Stimulated activated CD8-positive, alpha-beta memory T cell treated with anti-CD3 and anti-CD28 coated beads, Interleukin-4, amount 100 ng/mL, for 4 hours (primary cell): ENCODE measurements at regions not wholly inside any gene's neighbourhood (a gene's known extent, or its start where the extent isn't known, plus 50 kb on each side); places are given as distances from the start of the nearest gene placed in this dataset.

Experiments
- DNase-seq, 2 donors: peaks; one replicate each; pipeline ENCODE4 v3.0.0-alpha.2; 2020; ENCODE audit warnings: low read depth in 2 of 2, low spot score in 1 of 2

- DNase-seq: no peak
Observed at GRCh38 chr17:73723317-73723716, 79.1 kb upstream of the SDK2 start.

DNA sequence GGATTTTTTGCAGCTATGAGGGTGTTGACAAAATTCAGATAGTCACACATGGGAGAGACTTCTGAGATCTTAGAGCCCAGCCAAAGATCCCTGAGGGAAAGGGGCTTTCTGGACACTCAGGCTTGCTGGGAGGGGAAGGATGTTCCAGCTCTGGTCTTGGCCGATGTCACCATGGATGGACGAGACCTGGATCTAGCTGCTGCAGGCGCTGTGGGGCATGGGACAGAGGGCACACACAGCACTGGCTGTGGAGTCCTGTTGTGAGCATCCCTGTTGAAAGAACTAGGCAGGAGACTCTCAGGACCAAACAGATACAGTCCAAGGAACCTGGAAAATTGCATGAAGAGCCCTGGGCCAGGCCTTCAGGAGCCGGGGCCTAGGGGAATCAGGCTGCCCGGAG lies 80.1 kb upstream of the SDK2 start:
- DNase-seq: no peak

DNA sequence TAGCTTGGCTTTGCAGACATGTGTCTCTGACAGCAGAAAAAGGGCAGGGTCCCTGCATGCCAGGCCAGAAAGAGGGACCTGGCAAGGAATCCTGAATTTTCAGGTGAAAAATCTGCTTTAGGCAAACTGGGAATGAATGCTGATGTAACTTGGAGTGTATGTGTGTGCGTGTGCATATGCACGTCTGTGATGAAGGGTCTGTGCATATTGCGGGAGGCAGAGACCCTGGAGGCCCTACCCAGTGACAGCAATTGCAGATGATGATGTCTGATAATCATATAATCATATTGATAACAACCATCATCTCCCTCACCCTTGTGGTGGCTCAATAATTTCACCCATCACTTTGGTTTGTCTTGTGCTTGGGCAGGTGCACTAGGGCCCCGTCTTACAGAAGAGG lies 80.7 kb upstream of the SDK2 start:
- DNase-seq: no peak

DNA sequence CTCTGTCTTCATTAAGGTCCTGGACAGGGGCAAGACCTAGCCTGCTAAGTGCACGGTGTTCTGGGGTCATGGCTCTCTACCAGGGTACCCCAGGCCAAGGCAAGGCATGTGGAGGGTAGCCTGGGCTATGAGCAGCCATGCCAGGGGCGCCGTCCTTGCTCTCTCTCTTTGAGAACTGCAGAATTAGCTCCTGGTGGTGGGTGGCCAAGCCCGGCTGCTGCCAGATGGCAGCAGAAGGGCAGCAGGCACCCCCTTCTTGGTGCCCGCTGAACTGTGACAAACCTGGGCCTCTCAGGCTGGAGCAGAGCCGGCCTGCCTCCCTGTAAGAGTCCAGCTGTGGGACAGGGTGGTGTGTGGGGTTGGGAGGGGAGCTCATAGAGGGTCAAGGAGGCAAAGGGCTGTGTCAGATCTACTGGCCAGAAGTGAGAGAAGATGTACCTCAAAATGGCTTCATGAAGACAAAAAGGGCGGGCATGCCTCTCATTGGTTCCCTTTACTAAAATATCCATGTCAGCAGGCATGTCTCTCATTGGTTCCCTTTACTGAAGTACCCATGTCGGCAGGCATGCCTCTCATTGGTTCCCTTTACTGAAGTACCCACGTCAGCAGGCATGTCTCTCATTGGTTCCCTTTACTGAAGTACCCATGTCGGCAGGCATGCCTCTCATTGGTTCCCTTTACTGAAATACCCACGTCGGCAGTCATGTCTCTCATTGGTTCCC lies 81.7 kb upstream of the SDK2 start:
- no peak for DNase-seq

DNA sequence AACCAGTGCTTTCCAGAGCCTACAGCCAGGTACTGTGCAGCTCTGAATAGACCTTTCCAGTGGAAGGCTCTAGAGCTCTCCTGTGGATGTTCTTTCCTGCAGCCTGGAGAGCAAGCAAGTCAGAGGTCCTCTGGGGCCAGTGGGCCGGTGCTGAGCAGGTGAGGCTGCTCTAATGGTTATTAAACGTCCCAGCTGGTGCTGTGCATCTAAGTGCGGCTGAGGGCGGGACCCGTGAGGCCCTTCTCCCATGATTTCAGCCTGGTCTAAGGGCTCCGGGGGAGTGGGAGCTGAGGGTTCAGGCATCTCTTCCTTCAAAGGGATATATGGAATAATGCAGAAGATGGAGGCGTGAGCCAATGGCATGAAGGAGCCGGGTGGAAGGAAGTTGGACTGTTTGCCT lies 83.7 kb upstream of the SDK2 start:
- no peak for DNase-seq

DNA sequence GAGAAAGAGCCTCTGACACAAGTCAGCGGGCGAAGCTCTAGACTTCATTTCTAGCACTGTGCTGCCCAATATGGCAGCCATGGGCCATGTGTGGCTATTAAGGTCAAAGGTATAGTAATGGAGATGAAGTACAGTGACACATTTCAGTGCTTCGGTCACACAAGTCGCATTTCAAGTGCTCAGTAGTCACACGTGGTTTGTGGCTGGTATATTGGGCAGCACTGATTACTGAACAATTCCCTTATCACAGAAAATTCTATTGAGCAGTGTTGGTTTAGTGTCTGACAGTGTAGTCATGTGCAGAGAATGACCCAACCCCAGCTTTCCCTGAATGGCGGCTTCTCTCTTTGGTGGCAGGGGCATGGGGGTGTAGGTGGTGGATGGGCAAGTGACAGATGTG lies 84.9 kb upstream of the SDK2 start:
- DNase-seq: no peak

- no peak for DNase-seq
Observed at GRCh38 chr17:73731733-73732132, 87.5 kb upstream of the SDK2 start.

DNA sequence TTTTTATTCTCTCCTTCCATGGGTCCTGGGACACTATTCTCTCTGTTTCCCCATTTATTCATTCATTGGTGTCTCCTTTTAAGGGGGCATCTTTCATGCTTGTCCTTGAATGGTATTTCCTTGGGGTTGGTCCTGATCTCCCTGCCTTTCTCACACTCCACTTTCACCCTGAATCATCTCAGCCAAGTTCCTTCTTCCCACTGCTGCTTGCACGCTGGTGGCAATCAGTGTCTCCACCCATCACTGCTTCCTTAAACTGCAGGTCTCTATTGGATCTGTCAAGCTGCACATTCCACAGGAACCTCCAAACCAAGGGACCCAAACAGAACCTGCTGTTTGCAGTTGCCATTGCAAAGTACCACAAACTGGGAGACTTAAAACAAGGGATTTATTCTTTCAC lies 89.3 kb upstream of the SDK2 start:
- DNase-seq: no peak

DNA sequence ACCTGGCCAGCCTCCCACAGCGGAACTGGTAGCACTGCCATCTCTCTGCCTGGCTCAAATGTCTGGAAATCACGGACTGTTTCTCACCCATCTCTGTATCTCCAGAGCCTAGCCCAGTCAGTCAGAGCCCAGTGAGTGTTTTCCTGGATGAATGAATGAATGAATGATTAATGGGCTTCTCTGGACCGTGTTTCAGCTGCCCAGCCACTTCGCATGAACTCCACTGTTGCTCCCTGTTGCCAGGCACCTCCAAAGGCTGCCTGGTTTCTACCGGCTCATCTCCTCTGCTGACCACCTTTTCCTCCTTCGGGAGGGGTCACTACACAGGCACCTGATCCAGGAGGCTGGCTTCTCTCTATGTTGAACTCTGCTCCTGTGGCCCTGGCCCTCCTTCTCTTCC lies 91.0 kb upstream of the SDK2 start:
- no peak for DNase-seq

DNA sequence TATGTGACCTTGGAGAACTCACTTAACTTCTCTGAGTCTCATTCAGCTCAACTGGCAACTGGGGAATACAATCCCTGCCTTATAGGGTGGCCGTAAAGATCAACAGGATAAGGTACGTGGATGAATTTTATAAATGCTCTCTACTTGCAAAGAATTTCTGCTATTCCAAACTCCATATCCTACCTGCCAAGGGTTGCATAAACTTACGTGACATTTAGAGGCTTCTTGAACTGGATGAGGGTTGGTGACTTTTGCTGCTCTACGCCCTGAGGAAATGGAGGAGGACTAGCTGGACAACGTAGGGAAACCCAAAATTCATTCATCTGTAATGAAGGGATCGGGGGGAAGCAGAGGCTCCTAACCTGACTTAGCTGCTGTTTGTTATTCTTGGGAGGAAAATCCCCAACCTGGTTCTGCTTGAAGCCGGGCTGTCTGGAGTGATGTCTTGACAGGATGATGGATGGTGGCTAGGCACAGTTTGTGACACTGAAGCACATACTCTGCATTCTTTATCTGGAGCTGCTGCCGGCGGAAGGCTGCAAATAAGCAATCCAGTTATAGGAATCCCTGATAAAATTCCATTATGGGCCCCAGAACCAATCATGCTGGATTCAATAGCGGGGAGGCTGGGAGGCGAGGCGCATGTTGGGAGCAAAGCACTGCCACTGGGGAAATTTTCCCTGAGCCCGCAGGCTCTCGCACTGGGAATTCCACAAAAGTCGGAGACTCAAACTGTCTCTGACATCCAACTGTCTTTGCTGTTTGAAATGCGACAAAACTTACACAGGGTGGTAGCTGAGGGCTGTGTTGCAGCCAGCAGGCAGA lies 94.7 kb upstream of the SDK2 start:
- DNase-seq: no peak

GRCh38 chr17:73740370-73740769 lies 96.1 kb upstream of the SDK2 start:
- no peak for DNase-seq

DNA sequence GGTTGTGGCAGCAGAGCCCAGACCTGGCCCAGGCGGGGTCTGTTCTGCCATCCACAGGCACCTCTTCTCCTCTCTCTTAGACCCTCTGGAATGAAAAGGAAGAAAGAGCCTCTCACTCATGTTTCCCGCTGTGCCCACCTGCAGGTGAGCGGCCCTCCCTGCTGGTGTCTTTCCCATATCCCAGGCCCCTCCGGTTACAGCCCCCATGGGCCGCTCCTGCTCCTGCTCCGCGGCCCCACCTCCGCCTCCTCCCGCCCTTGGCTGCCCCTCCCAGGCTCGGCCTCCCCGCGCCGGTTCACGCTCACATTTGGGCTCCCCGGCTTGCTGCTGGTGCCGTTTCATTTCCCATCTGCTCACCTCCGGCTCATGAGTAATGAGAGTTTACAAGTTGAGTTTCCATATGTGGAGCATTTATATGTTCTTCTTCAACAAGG lies 98.7 kb upstream of the SDK2 start:
- DNase-seq: no peak

DNA sequence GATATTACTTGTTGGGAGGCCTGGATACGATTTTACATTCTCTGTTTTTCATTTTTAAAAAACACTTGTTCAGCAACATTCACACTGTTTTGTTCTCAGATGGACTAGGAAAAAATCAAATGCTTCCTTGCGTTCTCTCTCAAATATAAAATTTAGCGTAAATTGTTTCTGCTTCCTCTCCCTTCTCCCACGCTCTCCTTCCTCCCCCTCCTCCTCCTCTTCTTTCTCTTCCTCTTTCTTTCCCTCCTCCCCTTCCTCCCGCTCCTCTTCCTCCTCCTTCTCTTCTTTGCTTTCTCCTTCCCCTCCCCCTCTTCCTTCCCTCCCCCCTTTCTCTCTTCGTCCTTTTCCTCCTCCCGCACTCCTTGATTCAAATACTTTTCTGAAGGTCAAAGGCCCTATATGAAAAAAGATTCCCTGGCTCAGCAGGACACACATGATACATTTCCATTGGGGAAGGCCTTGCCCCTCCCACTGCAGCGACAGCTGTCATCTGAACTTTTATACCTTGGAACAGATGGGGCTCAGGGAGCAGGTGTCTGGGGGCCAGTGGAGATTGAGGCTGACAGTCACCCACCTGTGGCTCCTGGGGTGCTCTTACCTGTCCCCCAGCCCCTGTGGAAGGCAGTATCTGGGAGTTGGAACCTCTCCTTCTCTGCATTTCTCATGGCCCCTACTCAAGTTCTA lies 99.4 kb upstream of the SDK2 start:
- no peak for DNase-seq

- no peak for DNase-seq
Observed at GRCh38 chr17:73744411-73744810, 100.2 kb upstream of the SDK2 start.

DNA sequence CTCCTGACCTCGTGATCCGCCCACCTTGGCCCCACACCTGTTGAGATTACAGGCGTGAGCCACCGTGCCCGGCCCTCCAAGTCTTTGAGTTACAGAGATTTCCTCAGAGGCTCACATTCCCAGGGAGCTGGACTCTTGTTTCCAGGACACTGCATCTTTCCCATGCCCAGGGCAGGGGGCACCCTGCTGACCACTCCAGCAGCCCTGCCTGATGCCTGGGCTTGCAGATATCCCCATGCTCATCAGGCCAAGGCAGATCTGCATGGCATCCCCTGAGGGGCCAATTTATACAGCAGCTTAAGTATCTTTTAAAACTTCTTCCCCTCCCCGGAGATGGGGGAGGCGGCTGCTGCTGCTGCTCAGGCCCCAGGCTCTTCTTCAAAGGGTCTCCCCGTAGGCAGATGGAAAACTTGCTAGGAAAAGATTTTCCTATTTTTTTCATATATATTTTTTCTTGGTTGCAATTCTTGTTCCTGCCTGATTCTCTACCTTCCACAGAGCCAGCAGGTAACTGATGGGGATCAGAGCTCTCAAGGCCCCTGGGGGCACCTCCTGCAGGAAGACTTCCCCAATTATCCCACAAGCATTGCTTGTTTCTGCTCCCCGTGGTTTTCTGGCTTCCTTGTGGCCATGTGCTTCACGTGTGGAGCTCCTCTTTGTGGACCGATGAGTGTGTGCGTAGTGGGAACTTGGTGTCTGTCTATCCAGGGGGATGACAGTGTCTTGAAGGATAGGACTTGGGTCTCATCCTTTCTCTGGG lies 102.2 kb upstream of the SDK2 start:
- no peak for DNase-seq

DNA sequence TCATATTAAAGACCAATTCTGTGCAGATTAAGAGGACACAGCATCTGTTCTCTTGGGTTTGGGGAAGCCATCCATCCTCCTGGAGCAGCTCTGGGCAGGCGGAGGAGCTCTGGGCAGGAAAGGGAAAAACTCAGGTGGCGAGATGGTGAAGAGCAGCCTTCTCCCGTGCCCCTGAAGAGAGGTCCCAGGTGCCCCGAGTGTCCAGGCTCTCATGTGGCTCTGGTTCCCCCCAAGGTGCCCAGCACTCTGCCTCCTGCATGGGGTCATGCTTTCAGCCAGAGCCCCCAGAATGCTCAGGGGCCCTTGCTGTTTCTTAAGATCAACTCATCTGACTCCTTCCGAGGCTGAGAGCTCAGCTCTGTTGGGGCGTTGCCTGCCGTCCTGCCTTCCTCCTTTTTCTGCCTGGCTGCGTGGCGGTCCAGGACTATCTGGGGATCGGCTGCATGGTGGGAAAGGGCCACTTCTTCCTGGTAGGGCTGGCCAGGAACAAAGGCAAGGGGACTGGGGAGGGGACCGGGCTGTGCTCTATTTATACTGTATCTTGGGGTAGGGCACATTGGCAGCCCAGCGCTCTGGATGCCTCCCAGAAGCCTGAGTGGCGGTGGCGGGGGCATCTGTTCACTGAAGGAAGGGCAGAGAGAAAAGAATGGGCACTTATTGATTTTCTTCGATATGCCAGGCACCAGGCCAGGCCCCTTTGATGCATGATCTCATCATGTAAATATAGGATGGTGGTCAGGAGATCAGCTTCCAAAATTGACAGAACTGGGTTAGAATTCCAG lies 103.2 kb upstream of the SDK2 start:
- no peak for DNase-seq

GRCh38 chr17:73748508-73748907 lies 104.3 kb upstream of the SDK2 start:
- DNase-seq: no peak

- no peak for DNase-seq
Observed at GRCh38 chr17:73749337-73749823, 105.1 kb upstream of the SDK2 start.

GRCh38 chr17:73749928-73750605 lies 105.8 kb upstream of the SDK2 start:
- DNase-seq: no peak

- DNase-seq: no peak
Observed at GRCh38 chr17:73750975-73751374, 106.7 kb upstream of the SDK2 start.
